H9 (cell line): ENCODE measurements at regions not wholly inside any gene's neighbourhood (a gene's known extent, or its start where the extent isn't known, plus 50 kb on each side); places are given as distances from the start of the nearest gene placed in this dataset.

Source experiments
- DNase-seq: peaks from one replicate; pipeline ENCODE4 v3.0.0-alpha.2; 2017
- H2AFZ ChIP-seq: one replicate; pipeline ENCODE4 v1.6.1; 2013; ENCODE audit warnings: mild to moderate bottlenecking, low read length, control low read depth, moderate library complexity
- H2AK5ac ChIP-seq: 2 replicates; pipeline ENCODE4 v1.6.1; 2013; ENCODE audit warnings: low read length, control low read depth, mixed read lengths; ENCODE audit not compliant: insufficient read length
- H2BK120ac ChIP-seq: one replicate; pipeline ENCODE4 v1.6.1; 2013; ENCODE audit warnings: low read depth, mild to moderate bottlenecking, low read length, control low read depth, inconsistent platforms; ENCODE audit not compliant: poor library complexity, severe bottlenecking
- H2BK12ac ChIP-seq: 2 replicates; pipeline ENCODE4 v1.6.1; 2013; ENCODE audit warnings: low read length, control low read depth, mixed read lengths, low read depth; ENCODE audit not compliant: insufficient read length
- H2BK15ac ChIP-seq: 2 replicates; pipeline ENCODE4 v1.6.1; 2013; ENCODE audit warnings: low read depth, low read length, control low read depth
- H2BK20ac ChIP-seq: one replicate; pipeline ENCODE4 v1.6.1; 2013; ENCODE audit warnings: low read depth, mild to moderate bottlenecking, low read length, control low read depth, inconsistent platforms; ENCODE audit not compliant: poor library complexity, severe bottlenecking
- H2BK5ac ChIP-seq: 2 replicates; pipeline ENCODE4 v1.6.1; 2013; ENCODE audit warnings: low read length, control low read depth, mixed read lengths; ENCODE audit not compliant: insufficient read length
- H3K14ac ChIP-seq: 2 replicates; pipeline ENCODE4 v1.6.1; 2013; ENCODE audit warnings: low read length, control low read depth; ENCODE audit not compliant: insufficient read depth
- H3K18ac ChIP-seq: 2 replicates; pipeline ENCODE4 v1.6.1; 2013; ENCODE audit warnings: low read depth, mild to moderate bottlenecking, mixed read lengths, low read length, control low read depth; ENCODE audit not compliant: insufficient read length
- H3K23ac ChIP-seq: 2 replicates; pipeline ENCODE4 v1.6.1; 2013; ENCODE audit warnings: low read length, control low read depth, mixed read lengths, low read depth; ENCODE audit not compliant: insufficient read length
- H3K23me2 ChIP-seq: 2 replicates; pipeline ENCODE4 v1.6.1; 2013; ENCODE audit warnings: low read depth, mild to moderate bottlenecking, mixed read lengths, low read length, control low read depth; ENCODE audit not compliant: insufficient read length, poor library complexity, severe bottlenecking
- H3K27ac ChIP-seq: 2 replicates; pipeline ENCODE4 v1.5.1; 2013; ENCODE audit warnings: low read length, control low read depth, mixed read lengths, low read depth; ENCODE audit not compliant: insufficient read length
- H3K27me3 ChIP-seq: 2 replicates; pipeline ENCODE4 v1.6.1; 2013; ENCODE audit warnings: low read length, control low read depth, inconsistent platforms; ENCODE audit not compliant: insufficient read depth
- H3K4ac ChIP-seq: 2 replicates; pipeline ENCODE4 v1.6.1; 2013; ENCODE audit warnings: low read depth, mild to moderate bottlenecking, control low read depth, inconsistent platforms, low read length, moderate library complexity
- H3K4me1 ChIP-seq: 2 replicates; pipeline ENCODE4 v1.6.1; 2013; ENCODE audit warnings: low read length, control low read depth, inconsistent platforms; ENCODE audit not compliant: insufficient read depth
- H3K4me2 ChIP-seq: 2 replicates; pipeline ENCODE4 v1.6.1; 2013; ENCODE audit warnings: low read length, control low read depth, mixed read lengths; ENCODE audit not compliant: insufficient read length, insufficient read depth
- H3K56ac ChIP-seq: 2 replicates; pipeline ENCODE4 v1.6.1; 2013; ENCODE audit warnings: low read depth, mild to moderate bottlenecking, mixed read lengths, low read length, control low read depth; ENCODE audit not compliant: insufficient read length
- H3K79me1 ChIP-seq: 2 replicates; pipeline ENCODE4 v1.6.1; 2013; ENCODE audit warnings: low read depth, mild to moderate bottlenecking, moderate library complexity, low read length, control low read depth, inconsistent platforms; ENCODE audit not compliant: insufficient read depth, poor library complexity, severe bottlenecking
- H3K79me2 ChIP-seq: 2 replicates; pipeline ENCODE4 v1.6.1; 2013; ENCODE audit warnings: low read length, control low read depth, inconsistent platforms; ENCODE audit not compliant: insufficient read depth
- H3K9ac ChIP-seq: 2 replicates; pipeline ENCODE4 v1.6.1; 2013; ENCODE audit warnings: low read length, control low read depth, mixed read lengths; ENCODE audit not compliant: insufficient read length; ENCODE audit errors: extremely low read depth
- H3K9me3 ChIP-seq: one replicate; pipeline ENCODE4 v1.6.1; 2013; ENCODE audit warnings: low read depth, low read length, inconsistent platforms; ENCODE audit not compliant: control insufficient read depth
- H3T11ph ChIP-seq: one replicate; pipeline ENCODE4 v1.6.1; 2013; ENCODE audit warnings: mild to moderate bottlenecking, low read length, control low read depth, inconsistent platforms
- H4K20me1 ChIP-seq: one replicate; pipeline ENCODE4 v1.6.1; 2013; ENCODE audit not compliant: control insufficient read depth, insufficient read length, insufficient read depth
- H4K5ac ChIP-seq: 2 replicates; pipeline ENCODE4 v1.6.1; 2013; ENCODE audit warnings: low read depth, mild to moderate bottlenecking, mixed read lengths, low read length, control low read depth; ENCODE audit not compliant: insufficient read length
- H4K8ac ChIP-seq: replicated peaks from 2 replicates; pipeline ENCODE4 v1.6.1; 2013; ENCODE audit warnings: low read length, control low read depth, mixed read lengths, low read depth; ENCODE audit not compliant: insufficient read length
- H4K91ac ChIP-seq: 2 replicates; pipeline ENCODE4 v1.6.1; 2013; ENCODE audit warnings: low read depth, mild to moderate bottlenecking, moderate library complexity, mixed read lengths, low read length, control low read depth; ENCODE audit not compliant: insufficient read length
- H3K27ac Mint-ChIP-seq, 3 experiments: 2 replicates in 2 of 3; 3 replicates in 1 of 3; pipeline ENCODE4 v1.8.0; 2020 to 2021; ENCODE audit warnings: mixed read lengths in 3 of 3, mild to moderate bottlenecking in 1 of 3, moderate library complexity in 1 of 3
- H3K27me3 Mint-ChIP-seq: 2 replicates; pipeline ENCODE4 v1.8.0; 2021; ENCODE audit warnings: low read depth, mild to moderate bottlenecking, moderate library complexity, mixed read lengths
- H3K36me3 Mint-ChIP-seq, 3 experiments: 2 replicates in 2 of 3; 3 replicates in 1 of 3; pipeline ENCODE4 v1.8.0; 2020 to 2021; ENCODE audit warnings: low read depth in 3 of 3, mixed read lengths in 3 of 3; ENCODE audit not compliant: insufficient read depth in 1 of 3
- H3K4me1 Mint-ChIP-seq, 2 experiments: 2 replicates each; pipeline ENCODE4 v1.8.0; 2020; ENCODE audit warnings: mixed read lengths in 2 of 2
- H3K4me3 Mint-ChIP-seq, 2 experiments: 2 replicates in 1 of 2; 3 replicates in 1 of 2; pipeline ENCODE4 v1.8.0; 2020 to 2021; ENCODE audit warnings: mild to moderate bottlenecking in 2 of 2, mixed read lengths in 2 of 2, moderate library complexity in 1 of 2
- H3K9me3 Mint-ChIP-seq, 2 experiments: 2 replicates in 1 of 2; 3 replicates in 1 of 2; pipeline ENCODE4 v1.8.0; 2020; ENCODE audit warnings: mild to moderate bottlenecking in 2 of 2, mixed read lengths in 2 of 2, moderate library complexity in 1 of 2
- WGBS: extraction: QIAGEN DNeasy Blood & Tissue Kit; methylation state at CpG from one replicate; pipeline ENCODE4 v1.1.7; 2013; ENCODE audit warnings: missing lambda C conversion rate, low lambda C conversion rate, mixed read lengths; ENCODE audit not compliant: insufficient read length; ENCODE audit errors: extremely low coverage; 5-methylcytosine and 5-hydroxymethylcytosine counted together
- TF ChIP-seq, protein P1 (sequence below): fragments of 200-600 bp; sonication (generic); conservative IDR thresholded peaks from 3 replicates; pipeline ENCODE4 v1.8.0; 2021; ENCODE audit warnings: antibody characterized with exemption, mild to moderate bottlenecking

- Histone ChIP-seq H3K18ac (no peak overlapping the region), H3K27ac (no peak overlapping the region), H2BK20ac (no peak overlapping the region), H4K8ac (no peak overlapping the region), H3K4ac (no peak overlapping the region), H3K4me2 (no peak overlapping the region), H3K23ac (no peak overlapping the region), H2AFZ (no peak overlapping the region), H2AK5ac (no peak overlapping the region), H4K91ac (no peak overlapping the region), H4K5ac (no peak overlapping the region), H2BK5ac (no peak overlapping the region), H3K9ac (no peak overlapping the region), H3K27me3 (no peaks in the 10 kb centered on the region), H3K14ac (no peak overlapping the region), H3K79me1 (no peaks in the 10 kb centered on the region), H3K9me3 (no peaks in the 10 kb centered on the region), H3K4me1 (no peaks in the 10 kb centered on the region), H3T11ph (no peak overlapping the region), H3K79me2 (no peaks in the 10 kb centered on the region), H2BK120ac (no peak overlapping the region), H3K56ac (no peak overlapping the region), H2BK12ac (no peak overlapping the region), H4K20me1 (no peaks in the 10 kb centered on the region), H3K23me2 (no peaks in the 10 kb centered on the region), H2BK15ac (no peak overlapping the region)
- no peak for DNase-seq
- Mint-ChIP-seq H3K36me3 (0 out of 7 replicates have a peak, but pooled peaks cover 0 to 2% (median 0%) of the 10 kb centered on the region in 3 experiments), H3K4me3 (no peak overlapping the region), H3K27me3 (0 out of 2 replicates have a peak, but pooled peaks cover 1% of the 10 kb centered on the region), H3K9me3 (no peaks in the 10 kb centered on the region), H3K4me1 (peaks cover 0 to 3% of the 10 kb centered on the region in 2 experiments; a peak in 2 of 4 replicates), H3K27ac (no peak overlapping the region)
- WGBS, result no CpG with 5 or more reads among the region's 9 CpGs
- TF ChIP-seq, protein P1, sequence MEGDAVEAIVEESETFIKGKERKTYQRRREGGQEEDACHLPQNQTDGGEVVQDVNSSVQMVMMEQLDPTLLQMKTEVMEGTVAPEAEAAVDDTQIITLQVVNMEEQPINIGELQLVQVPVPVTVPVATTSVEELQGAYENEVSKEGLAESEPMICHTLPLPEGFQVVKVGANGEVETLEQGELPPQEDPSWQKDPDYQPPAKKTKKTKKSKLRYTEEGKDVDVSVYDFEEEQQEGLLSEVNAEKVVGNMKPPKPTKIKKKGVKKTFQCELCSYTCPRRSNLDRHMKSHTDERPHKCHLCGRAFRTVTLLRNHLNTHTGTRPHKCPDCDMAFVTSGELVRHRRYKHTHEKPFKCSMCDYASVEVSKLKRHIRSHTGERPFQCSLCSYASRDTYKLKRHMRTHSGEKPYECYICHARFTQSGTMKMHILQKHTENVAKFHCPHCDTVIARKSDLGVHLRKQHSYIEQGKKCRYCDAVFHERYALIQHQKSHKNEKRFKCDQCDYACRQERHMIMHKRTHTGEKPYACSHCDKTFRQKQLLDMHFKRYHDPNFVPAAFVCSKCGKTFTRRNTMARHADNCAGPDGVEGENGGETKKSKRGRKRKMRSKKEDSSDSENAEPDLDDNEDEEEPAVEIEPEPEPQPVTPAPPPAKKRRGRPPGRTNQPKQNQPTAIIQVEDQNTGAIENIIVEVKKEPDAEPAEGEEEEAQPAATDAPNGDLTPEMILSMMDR, result no peak
Measured at GRCh38 chr1:29624320-29625083, 388.2 kb downstream of the PTPRU start.
